Kidney (tissue), 13 donors: ENCODE measurements at regions not wholly inside any gene's neighbourhood (a gene's known extent, or its start where the extent isn't known, plus 50 kb on each side); places are given as distances from the start of the nearest gene placed in this dataset.
"Not testable (repeated sequence)": the region's sequence is repeated elsewhere in the genome, so short reads cannot be mapped to it uniquely, and the experiment has no call there.

ENCODE experiments used
- DNase-seq, 5 donors: peaks; one replicate each; pipeline ENCODE4 v3.0.0-alpha.2; 2013 to 2020
- FAIRE-seq: peaks from 2 replicates; lab custom pipeline; 2012; peaks lifted over from hg19 to GRCh38; lab: Jason Lieb, UNC
- H3K27ac ChIP-seq, 2 donors: one replicate each; pipeline ENCODE4 v1.7.0; 2013; ENCODE audit warnings: low read depth in 2 of 2, low read length in 2 of 2, inconsistent platforms in 1 of 2
- H3K27me3 ChIP-seq: one replicate; pipeline ENCODE4 v1.7.1; 2013; ENCODE audit warnings: low read length, inconsistent platforms; ENCODE audit not compliant: control insufficient read depth, insufficient read depth
- H3K36me3 ChIP-seq, 3 donors: one replicate each; pipeline versions ENCODE4 v1.7.0 to v1.7.1; 2013; ENCODE audit warnings: low read length in 3 of 3, control low read depth in 1 of 3, inconsistent platforms in 1 of 3; ENCODE audit not compliant: insufficient read depth in 3 of 3, control insufficient read depth in 2 of 3
- H3K4me1 ChIP-seq, 3 donors: one replicate each; pipeline versions ENCODE4 v1.7.0 to v1.7.1; 2013; ENCODE audit warnings: low read length in 3 of 3, inconsistent platforms in 1 of 3, low read depth in 1 of 3; ENCODE audit not compliant: control insufficient read depth in 2 of 3, insufficient read depth in 2 of 3
- H3K4me3 ChIP-seq, 3 donors: one replicate each; pipeline versions ENCODE4 v1.7.0 to v1.8.1; 2013; ENCODE audit warnings: low read length in 3 of 3, control low read depth in 1 of 3, inconsistent platforms in 1 of 3
- H3K9ac ChIP-seq, 3 donors: one replicate each; pipeline versions ENCODE4 v1.7.0 to v1.7.1; 2013; ENCODE audit warnings: low read length in 3 of 3, control low read depth in 1 of 3, inconsistent platforms in 1 of 3
- H3K9me3 ChIP-seq, 3 donors: one replicate each; pipeline versions ENCODE4 v1.7.0 to v1.7.1; 2013; ENCODE audit warnings: low read length in 3 of 3, control low read depth in 1 of 3, inconsistent platforms in 1 of 3; ENCODE audit not compliant: control insufficient read depth in 2 of 3, insufficient read depth in 1 of 3
- intact Hi-C: fragments of 100-400 bp; cut with DNase I; formaldehyde crosslinking; loops from one replicate; pipeline ENCODE4 v1.11.1; 2022
- TF ChIP-seq, protein P1 (sequence below): IDR thresholded peaks from 3 replicates; pipeline ENCODE4 v1.5.1; 2012; ENCODE audit warnings: mild to moderate bottlenecking, moderate library complexity, borderline replicate concordance; ENCODE audit not compliant: insufficient read depth; ENCODE audit errors: extremely low read depth
- donor health status: control.
- donor health status: control.
- donor health status: control.
- donor health status: control.
- donor health status: control.
- donor health status: DM: yes; HTN: yes; CAD: no.
- donor health status: Normal renal cell carcinoma (clear cell type).

- FAIRE-seq (no peak), DNase-seq (no peak)
- Histone ChIP-seq H3K36me3 (no peaks in the 10 kb centered on the region), H3K9ac (no peak overlapping the region), H3K4me1 (no peaks in the 10 kb centered on the region), H3K27me3 (no peaks in the 10 kb centered on the region), H3K27ac (no peak overlapping the region), H3K9me3 (no peaks in the 10 kb centered on the region), H3K4me3 (no peak overlapping the region)
- intact Hi-C loops: no loop called here
- TF ChIP-seq, protein P1, sequence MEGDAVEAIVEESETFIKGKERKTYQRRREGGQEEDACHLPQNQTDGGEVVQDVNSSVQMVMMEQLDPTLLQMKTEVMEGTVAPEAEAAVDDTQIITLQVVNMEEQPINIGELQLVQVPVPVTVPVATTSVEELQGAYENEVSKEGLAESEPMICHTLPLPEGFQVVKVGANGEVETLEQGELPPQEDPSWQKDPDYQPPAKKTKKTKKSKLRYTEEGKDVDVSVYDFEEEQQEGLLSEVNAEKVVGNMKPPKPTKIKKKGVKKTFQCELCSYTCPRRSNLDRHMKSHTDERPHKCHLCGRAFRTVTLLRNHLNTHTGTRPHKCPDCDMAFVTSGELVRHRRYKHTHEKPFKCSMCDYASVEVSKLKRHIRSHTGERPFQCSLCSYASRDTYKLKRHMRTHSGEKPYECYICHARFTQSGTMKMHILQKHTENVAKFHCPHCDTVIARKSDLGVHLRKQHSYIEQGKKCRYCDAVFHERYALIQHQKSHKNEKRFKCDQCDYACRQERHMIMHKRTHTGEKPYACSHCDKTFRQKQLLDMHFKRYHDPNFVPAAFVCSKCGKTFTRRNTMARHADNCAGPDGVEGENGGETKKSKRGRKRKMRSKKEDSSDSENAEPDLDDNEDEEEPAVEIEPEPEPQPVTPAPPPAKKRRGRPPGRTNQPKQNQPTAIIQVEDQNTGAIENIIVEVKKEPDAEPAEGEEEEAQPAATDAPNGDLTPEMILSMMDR: no peak
Measured at GRCh38 chr7:142488842-142489241, 231.0 kb upstream of the PRSS58 start.

GRCh38 chr7:142488036-142488633 is 230.3 kb upstream of the PRSS58 start:
- no peak for FAIRE-seq
- DNase-seq: no peak
- H3K36me3 ChIP-seq: no peaks in the 10 kb centered on the region
- H3K9me3 ChIP-seq: no peaks in the 10 kb centered on the region
- H3K27me3 ChIP-seq: no peaks in the 10 kb centered on the region
- TF ChIP-seq, protein P1: no peak
- no peaks in the 10 kb centered on the region for H3K4me1 ChIP-seq
- no peak overlapping the region for H3K27ac ChIP-seq
- H3K9ac ChIP-seq: no peak overlapping the region
- intact Hi-C loops: no loop called here
- no peak overlapping the region for H3K4me3 ChIP-seq

DNA sequence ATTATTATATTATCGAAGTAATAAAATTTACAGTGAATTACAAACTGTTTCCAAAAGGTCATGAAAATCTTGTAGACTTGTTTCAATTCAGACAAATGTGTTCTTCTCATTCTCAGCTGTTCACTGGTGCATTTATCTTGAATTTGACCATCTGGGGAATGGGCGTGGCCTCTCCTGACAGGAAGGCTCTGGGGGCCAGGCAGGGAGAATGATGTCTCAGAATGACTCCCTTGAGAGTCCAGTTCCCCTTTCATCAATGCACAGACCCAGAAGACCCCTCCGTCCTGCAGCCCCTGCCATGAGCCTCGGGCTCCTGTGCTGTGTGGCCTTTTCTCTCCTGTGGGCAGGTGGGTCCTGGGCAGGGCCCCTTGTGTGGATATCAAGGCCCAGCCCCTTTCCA is 229.7 kb upstream of the PRSS58 start:
- H3K9ac ChIP-seq, H3K9me3 ChIP-seq, intact Hi-C loops, H3K4me1 ChIP-seq, H3K4me3 ChIP-seq, DNase-seq, FAIRE-seq, H3K27me3 ChIP-seq, H3K27ac ChIP-seq, H3K36me3 ChIP-seq: not testable (repeated sequence)

DNA sequence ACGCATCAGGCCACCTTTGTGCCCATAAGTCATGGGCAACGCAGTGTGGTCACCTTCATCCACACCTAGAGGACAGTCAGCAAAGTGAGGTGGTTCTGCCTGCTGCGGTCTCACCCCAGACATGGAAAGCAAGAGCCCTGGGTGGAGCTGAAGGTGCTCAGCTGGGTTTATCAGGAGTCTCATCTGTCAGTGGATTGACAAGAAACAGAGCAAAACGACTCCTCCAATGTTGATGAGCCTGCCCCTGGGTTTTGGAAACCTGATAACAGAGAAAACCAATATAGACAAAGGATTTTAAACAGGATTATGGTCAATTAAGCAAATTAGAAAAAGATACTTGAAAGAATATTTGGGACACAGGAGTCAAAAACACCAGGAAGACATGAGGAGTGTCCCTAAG is 229.3 kb upstream of the PRSS58 start:
- H3K9ac ChIP-seq: no peak overlapping the region
- DNase-seq: no peak
- H3K4me1 ChIP-seq: no peaks in the 10 kb centered on the region
- H3K4me3 ChIP-seq: no peak overlapping the region
- TF ChIP-seq, protein P1: no peak
- no peaks in the 10 kb centered on the region for H3K27me3 ChIP-seq
- intact Hi-C loops: no loop called here
- H3K36me3 ChIP-seq: no peaks in the 10 kb centered on the region
- FAIRE-seq: no peak
- H3K27ac ChIP-seq: no peak overlapping the region
- no peaks in the 10 kb centered on the region for H3K9me3 ChIP-seq
